ENCODE measurements at regions not wholly inside any gene's neighbourhood (a gene's known extent, or its start where the extent isn't known, plus 50 kb on each side); places are given as distances from the start of the nearest gene placed in this dataset.
"Not testable (repeated sequence)": the region's sequence is repeated elsewhere in the genome, so short reads cannot be mapped to it uniquely, and the experiment has no call there.

- no peak for DNase-seq (ENCODE audit: low spot score)
Observed at GRCh38 chr6:44036699-44037101, 90.6 kb downstream of the MRPL14 start.

- no peak for DNase-seq (ENCODE audit: low spot score)
Observed at GRCh38 chr6:44036196-44036595, 91.1 kb downstream of the MRPL14 start.

- DNase-seq (ENCODE audit: low spot score): no peak
Observed at GRCh38 chr6:44035621-44036020, 91.6 kb downstream of the MRPL14 start.

GRCh38 chr6:44034931-44035345 lies 92.3 kb downstream of the MRPL14 start:
- no peak for DNase-seq (ENCODE audit: low spot score)

GRCh38 chr6:44034391-44034861 lies 92.8 kb downstream of the MRPL14 start:
- DNase-seq (ENCODE audit: low spot score): no peak

- no peak for DNase-seq (ENCODE audit: low spot score)
Observed at GRCh38 chr6:44030812-44031454, 96.3 kb downstream of the MRPL14 start.

GRCh38 chr6:44029444-44030185 lies 97.6 kb downstream of the MRPL14 start:
- DNase-seq (ENCODE audit: low spot score): no peak

GRCh38 chr6:44028789-44029310 lies 98.4 kb downstream of the MRPL14 start:
- DNase-seq (ENCODE audit: low spot score): no peak

GRCh38 chr6:44025226-44025625 lies 102.0 kb downstream of the MRPL14 start:
- no peak for DNase-seq (ENCODE audit: low spot score)

- DNase-seq (ENCODE audit: low spot score): no peak
Observed at GRCh38 chr6:44024574-44025219, 102.6 kb downstream of the MRPL14 start.

- no peak for DNase-seq (ENCODE audit: low spot score)
Observed at GRCh38 chr6:44023586-44024454, 103.4 kb downstream of the MRPL14 start.

GRCh38 chr6:44022671-44023352 lies 104.4 kb downstream of the MRPL14 start:
- DNase-seq (ENCODE audit: low spot score): no peak

- no peak for DNase-seq (ENCODE audit: low spot score)
Observed at GRCh38 chr6:44022296-44022661, 105.0 kb downstream of the MRPL14 start.

- DNase-seq (ENCODE audit: low spot score): no peak
Observed at GRCh38 chr6:44021589-44022295, 105.5 kb downstream of the MRPL14 start.

- no peak for DNase-seq (ENCODE audit: low spot score)
Observed at GRCh38 chr6:44020664-44021425, 106.4 kb downstream of the MRPL14 start.

- no peak for DNase-seq (ENCODE audit: low spot score)
Observed at GRCh38 chr6:44020148-44020547, 107.1 kb downstream of the MRPL14 start.

- not testable (repeated sequence) for DNase-seq (ENCODE audit: low spot score)
Observed at GRCh38 chr6:44017307-44017706, 109.9 kb downstream of the MRPL14 start.

GRCh38 chr6:44016131-44016870 lies 111.0 kb downstream of the MRPL14 start:
- no peak for DNase-seq (ENCODE audit: low spot score)

- DNase-seq (ENCODE audit: low spot score): peak; percentile 71
Observed at GRCh38 chr6:44012078-44012493, 115.2 kb downstream of the MRPL14 start.
